Upper lobe of left lung (tissue), 6 donors: ENCODE measurements at regions not wholly inside any gene's neighbourhood (a gene's known extent, or its start where the extent isn't known, plus 50 kb on each side); places are given as distances from the start of the nearest gene placed in this dataset.

Source experiments
- ATAC-seq, 2 donors: fragments of 200-7000 bp; cut with Tn5 transposase; one replicate each; pipeline ENCODE4 v1.9.1; 2022; ENCODE audit warnings: mild to moderate bottlenecking in 2 of 2, moderate library complexity in 2 of 2; ENCODE audit not compliant: low FRiP score in 2 of 2
- DNase-seq, 2 donors: peaks; one replicate each; pipeline ENCODE4 v3.0.0-alpha.2; 2019 to 2020
- H3K27ac ChIP-seq, 4 donors: fragments of 200-600 bp; sonication (generic); one replicate each; pipeline ENCODE4 v1.5.1; 2016 to 2019
- H3K27me3 ChIP-seq, 4 donors: fragments of 200-600 bp; sonication (generic); one replicate each; pipeline ENCODE4 v1.5.1; 2017 to 2019
- H3K36me3 ChIP-seq, 4 donors: fragments of 200-600 bp; sonication (generic); one replicate each; pipeline ENCODE4 v1.5.1; 2016 to 2019
- H3K4me1 ChIP-seq, 4 donors: fragments of 200-600 bp; sonication (generic); one replicate each; pipeline ENCODE4 v1.5.1; 2018 to 2019
- H3K4me3 ChIP-seq, 4 donors: fragments of 200-600 bp; sonication (generic); one replicate each; pipeline ENCODE4 v1.5.1; 2017 to 2019; ENCODE audit warnings: mild to moderate bottlenecking in 2 of 4, moderate library complexity in 1 of 4
- H3K9me3 ChIP-seq, 4 donors: fragments of 200-600 bp; sonication (generic); one replicate each; pipeline ENCODE4 v1.5.1; 2018 to 2019
- EP300 ChIP-seq, 4 donors: sonication (generic); formaldehyde crosslinking; IDR thresholded peaks; one replicate each; pipeline ENCODE4 v1.5.1; 2017; ENCODE audit warnings: antibody characterized with exemption in 4 of 4, control low read depth in 2 of 4
- POLR2A ChIP-seq, 4 donors: fragments of 450-650 bp; IDR thresholded peaks; one replicate each; pipeline ENCODE4 v1.5.1; 2016 to 2017; ENCODE audit warnings: antibody characterized with exemption in 4 of 4, mild to moderate bottlenecking in 2 of 4
- POLR2AphosphoS5 ChIP-seq, 2 donors: sonication (generic); formaldehyde crosslinking; IDR thresholded peaks; one replicate each; pipeline ENCODE4 v1.5.1; 2017; ENCODE audit warnings: antibody characterized with exemption in 2 of 2
- WGBS, 2 donors: methylation state at CpG; one replicate each; pipeline ENCODE4 v1.1.5; 2017 to 2018; 5-methylcytosine and 5-hydroxymethylcytosine counted together
- TF ChIP-seq, protein P1 (sequence below), 6 experiments: fragments of 450-650 bp in 4 of 6; fragments of 200-600 bp in 2 of 6; sonication (generic) in 2 of 6; IDR thresholded peaks; one replicate each; pipeline ENCODE4 v1.5.1; 2016 to 2019; ENCODE audit warnings: antibody characterized with exemption in 6 of 6
- donor health status: DM: no; HTN: no; CAD: no; lungs with moderate emphysema.
- donor health status: DM: no; HTN: yes; CAD: no; lungs with severe emphysema.

- Histone ChIP-seq H3K36me3 (no peaks in the 10 kb centered on the region), H3K27me3 (no peaks in the 10 kb centered on the region), H3K4me1 (no peaks in the 10 kb centered on the region), H3K9me3 (no peaks in the 10 kb centered on the region), H3K27ac (no peak overlapping the region), H3K4me3 (no peak overlapping the region)
- no peak for DNase-seq
- TF ChIP-seq POLR2A (IDR thresholded peaks at IDR 0.05) = no peak
- TF ChIP-seq, protein P1, sequence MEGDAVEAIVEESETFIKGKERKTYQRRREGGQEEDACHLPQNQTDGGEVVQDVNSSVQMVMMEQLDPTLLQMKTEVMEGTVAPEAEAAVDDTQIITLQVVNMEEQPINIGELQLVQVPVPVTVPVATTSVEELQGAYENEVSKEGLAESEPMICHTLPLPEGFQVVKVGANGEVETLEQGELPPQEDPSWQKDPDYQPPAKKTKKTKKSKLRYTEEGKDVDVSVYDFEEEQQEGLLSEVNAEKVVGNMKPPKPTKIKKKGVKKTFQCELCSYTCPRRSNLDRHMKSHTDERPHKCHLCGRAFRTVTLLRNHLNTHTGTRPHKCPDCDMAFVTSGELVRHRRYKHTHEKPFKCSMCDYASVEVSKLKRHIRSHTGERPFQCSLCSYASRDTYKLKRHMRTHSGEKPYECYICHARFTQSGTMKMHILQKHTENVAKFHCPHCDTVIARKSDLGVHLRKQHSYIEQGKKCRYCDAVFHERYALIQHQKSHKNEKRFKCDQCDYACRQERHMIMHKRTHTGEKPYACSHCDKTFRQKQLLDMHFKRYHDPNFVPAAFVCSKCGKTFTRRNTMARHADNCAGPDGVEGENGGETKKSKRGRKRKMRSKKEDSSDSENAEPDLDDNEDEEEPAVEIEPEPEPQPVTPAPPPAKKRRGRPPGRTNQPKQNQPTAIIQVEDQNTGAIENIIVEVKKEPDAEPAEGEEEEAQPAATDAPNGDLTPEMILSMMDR (IDR thresholded peaks at IDR 0.05) = no peak
- no peak for TF ChIP-seq POLR2AphosphoS5 (IDR thresholded peaks at IDR 0.05)
- TF ChIP-seq EP300 (IDR thresholded peaks at IDR 0.05) = no peak
- WGBS, 2 donors = 73 to 80% methylated on average over 2 of the region's 2 CpGs
- no peak for ATAC-seq
Measured at GRCh38 chr2:146450131-146450530, 1394.7 kb upstream of the ACVR2A start.

- no peaks in the 10 kb centered on the region for H3K4me1 ChIP-seq
- H3K27ac ChIP-seq = no peak overlapping the region
- TF ChIP-seq POLR2A (IDR thresholded peaks at IDR 0.05) = no peak
- no peak for TF ChIP-seq EP300 (IDR thresholded peaks at IDR 0.05)
- H3K4me3 ChIP-seq = no peak overlapping the region
- no peaks in the 10 kb centered on the region for H3K36me3 ChIP-seq
- no peak for DNase-seq
- H3K9me3 ChIP-seq = no peaks in the 10 kb centered on the region
- H3K27me3 ChIP-seq = no peaks in the 10 kb centered on the region
- ATAC-seq = no peak
Measured at GRCh38 chr2:146444987-146445386, 1399.8 kb upstream of the ACVR2A start.

- TF ChIP-seq, protein P1 (IDR thresholded peaks at IDR 0.05) = no peak
- TF ChIP-seq POLR2A (IDR thresholded peaks at IDR 0.05) = no peak
- TF ChIP-seq EP300 (IDR thresholded peaks at IDR 0.05) = no peak
- no peak for TF ChIP-seq POLR2AphosphoS5 (IDR thresholded peaks at IDR 0.05)
- no peak for ATAC-seq
- no peak overlapping the region for H3K27ac ChIP-seq
- H3K4me1 ChIP-seq = no peaks in the 10 kb centered on the region
- no peaks in the 10 kb centered on the region for H3K9me3 ChIP-seq
- no peak overlapping the region for H3K4me3 ChIP-seq
- no peak for DNase-seq
- H3K36me3 ChIP-seq = no peaks in the 10 kb centered on the region
- H3K27me3 ChIP-seq = no peaks in the 10 kb centered on the region
Measured at GRCh38 chr2:146444085-146444484, 1400.7 kb upstream of the ACVR2A start.

- no peaks in the 10 kb centered on the region for H3K4me1 ChIP-seq
- TF ChIP-seq, protein P1 (IDR thresholded peaks at IDR 0.05) = no peak
- TF ChIP-seq POLR2A (IDR thresholded peaks at IDR 0.05) = no peak
- no peak for TF ChIP-seq EP300 (IDR thresholded peaks at IDR 0.05)
- no peak for TF ChIP-seq POLR2AphosphoS5 (IDR thresholded peaks at IDR 0.05)
- H3K27me3 ChIP-seq = no peaks in the 10 kb centered on the region
- no peak overlapping the region for H3K4me3 ChIP-seq
- no peaks in the 10 kb centered on the region for H3K9me3 ChIP-seq
- no peak for DNase-seq
- H3K36me3 ChIP-seq = no peaks in the 10 kb centered on the region
- no peak overlapping the region for H3K27ac ChIP-seq
- no peak for ATAC-seq
Measured at GRCh38 chr2:146438246-146438645, 1406.6 kb upstream of the ACVR2A start.

GRCh38 chr2:146437712-146438111, 1407.1 kb upstream of the ACVR2A start:
- H3K4me3 ChIP-seq = no peak overlapping the region
- WGBS, 2 donors = 49 to 62% methylated on average over 2 of the region's 2 CpGs
- no peaks in the 10 kb centered on the region for H3K27me3 ChIP-seq
- DNase-seq = no peak
- H3K27ac ChIP-seq = no peak overlapping the region
- no peak for TF ChIP-seq POLR2AphosphoS5 (IDR thresholded peaks at IDR 0.05)
- no peak for ATAC-seq
- no peaks in the 10 kb centered on the region for H3K36me3 ChIP-seq
- no peaks in the 10 kb centered on the region for H3K9me3 ChIP-seq
- no peaks in the 10 kb centered on the region for H3K4me1 ChIP-seq

- 90 to 93% methylated on average over 8 of the region's 8 CpGs for WGBS, 2 donors
Measured at GRCh38 chr2:146433116-146433875, 1411.5 kb upstream of the ACVR2A start.

More at GRCh38 chr2:146433116-146433875, 1411.5 kb upstream of the ACVR2A start:
- Histone ChIP-seq H3K4me3 (no peak overlapping the region), H3K9me3 (no peaks in the 10 kb centered on the region), H3K4me1 (no peaks in the 10 kb centered on the region), H3K27ac (no peak overlapping the region), H3K36me3 (no peaks in the 10 kb centered on the region), H3K27me3 (no peaks in the 10 kb centered on the region)
- no peak for DNase-seq
- ATAC-seq = no peak
- TF ChIP-seq EP300 (IDR thresholded peaks at IDR 0.05) (no peak), POLR2AphosphoS5 (IDR thresholded peaks at IDR 0.05) (no peak), POLR2A (IDR thresholded peaks at IDR 0.05) (no peak)
- TF ChIP-seq, protein P1 (IDR thresholded peaks at IDR 0.05) = no peak
